Nephron progenitor cell (in vitro differentiated cells): ENCODE measurements at regions not wholly inside any gene's neighbourhood (a gene's known extent, or its start where the extent isn't known, plus 50 kb on each side); places are given as distances from the start of the nearest gene placed in this dataset.

Source experiments
- DNase-seq: peaks from one replicate; pipeline ENCODE4 v3.0.0; 2021
- H3K27ac Mint-ChIP-seq: 2 replicates; pipeline ENCODE4 v1.8.0; 2021; ENCODE audit warnings: mild to moderate bottlenecking, moderate library complexity, mixed read lengths
- H3K27me3 Mint-ChIP-seq: 2 replicates; pipeline ENCODE4 v1.8.0; 2021; ENCODE audit warnings: mild to moderate bottlenecking, low read depth, mixed read lengths; ENCODE audit not compliant: poor library complexity
- H3K36me3 Mint-ChIP-seq: 2 replicates; pipeline ENCODE4 v1.8.0; 2021; ENCODE audit warnings: low read depth, mixed read lengths
- H3K4me1 Mint-ChIP-seq: 2 replicates; pipeline ENCODE4 v1.8.0; 2021; ENCODE audit warnings: mixed read lengths
- H3K4me3 Mint-ChIP-seq: 2 replicates; pipeline ENCODE4 v1.8.0; 2021; ENCODE audit warnings: mild to moderate bottlenecking, moderate library complexity, mixed read lengths
- H3K9me3 Mint-ChIP-seq: 2 replicates; pipeline ENCODE4 v1.8.0; 2021; ENCODE audit warnings: mild to moderate bottlenecking, moderate library complexity, mixed read lengths
- TF ChIP-seq, protein P1 (sequence below): fragments of 200-600 bp; sonication (generic); IDR thresholded peaks from 2 replicates; pipeline ENCODE4 v1.5.0; 2021; ENCODE audit warnings: antibody characterized with exemption

DNA sequence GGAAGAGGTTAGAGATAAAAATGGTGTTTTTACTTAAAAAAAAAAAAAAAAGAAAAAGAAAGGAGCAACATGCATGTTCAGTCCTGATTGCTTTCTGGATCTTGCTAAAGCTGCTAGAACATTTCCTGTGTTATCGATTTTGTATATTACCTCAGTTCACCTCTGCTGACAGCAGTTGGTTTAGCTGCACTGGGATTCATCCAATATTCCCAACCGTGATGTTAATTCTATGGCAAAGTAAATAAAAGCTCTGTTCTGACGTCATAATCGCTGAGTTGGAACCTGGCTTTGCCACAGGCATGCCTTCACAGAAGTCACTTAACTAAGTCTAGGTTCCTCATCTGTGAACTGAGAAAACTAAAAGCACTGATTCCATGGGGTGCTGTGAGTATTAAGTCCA lies 90.7 kb upstream of the SORBS2 start:
- Mint-ChIP-seq H3K27ac (no peak overlapping the region), H3K4me3 (no peak overlapping the region), H3K9me3 (no peaks in the 10 kb centered on the region), H3K36me3 (no peaks in the 10 kb centered on the region), H3K27me3 (peaks cover 12% of the 10 kb centered on the region), H3K4me1 (no peaks in the 10 kb centered on the region)
- TF ChIP-seq, protein P1, sequence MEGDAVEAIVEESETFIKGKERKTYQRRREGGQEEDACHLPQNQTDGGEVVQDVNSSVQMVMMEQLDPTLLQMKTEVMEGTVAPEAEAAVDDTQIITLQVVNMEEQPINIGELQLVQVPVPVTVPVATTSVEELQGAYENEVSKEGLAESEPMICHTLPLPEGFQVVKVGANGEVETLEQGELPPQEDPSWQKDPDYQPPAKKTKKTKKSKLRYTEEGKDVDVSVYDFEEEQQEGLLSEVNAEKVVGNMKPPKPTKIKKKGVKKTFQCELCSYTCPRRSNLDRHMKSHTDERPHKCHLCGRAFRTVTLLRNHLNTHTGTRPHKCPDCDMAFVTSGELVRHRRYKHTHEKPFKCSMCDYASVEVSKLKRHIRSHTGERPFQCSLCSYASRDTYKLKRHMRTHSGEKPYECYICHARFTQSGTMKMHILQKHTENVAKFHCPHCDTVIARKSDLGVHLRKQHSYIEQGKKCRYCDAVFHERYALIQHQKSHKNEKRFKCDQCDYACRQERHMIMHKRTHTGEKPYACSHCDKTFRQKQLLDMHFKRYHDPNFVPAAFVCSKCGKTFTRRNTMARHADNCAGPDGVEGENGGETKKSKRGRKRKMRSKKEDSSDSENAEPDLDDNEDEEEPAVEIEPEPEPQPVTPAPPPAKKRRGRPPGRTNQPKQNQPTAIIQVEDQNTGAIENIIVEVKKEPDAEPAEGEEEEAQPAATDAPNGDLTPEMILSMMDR: no peak
- DNase-seq: no peak

DNA sequence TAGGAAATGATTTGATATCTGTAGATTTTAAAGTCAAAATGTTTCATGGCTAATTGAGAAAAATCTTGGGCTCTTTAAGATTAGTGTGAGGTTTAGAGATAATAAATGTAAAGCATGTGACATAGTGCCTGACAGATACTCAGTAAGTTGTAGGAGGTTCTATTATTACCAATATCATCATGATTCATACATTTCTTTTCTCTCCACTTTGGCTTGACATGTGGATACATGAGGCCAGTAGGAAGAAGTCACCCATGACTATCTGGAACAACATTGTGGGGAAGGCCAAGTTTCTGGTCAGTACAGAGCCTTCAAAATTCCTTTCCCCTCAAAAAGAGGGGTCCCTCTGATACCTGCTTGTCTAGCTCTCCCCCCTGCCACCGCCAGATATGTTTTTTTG lies 91.2 kb upstream of the SORBS2 start:
- Mint-ChIP-seq H3K27me3 (peaks cover 12% of the 10 kb centered on the region), H3K9me3 (no peaks in the 10 kb centered on the region), H3K4me1 (no peaks in the 10 kb centered on the region), H3K36me3 (no peaks in the 10 kb centered on the region), H3K4me3 (no peak overlapping the region), H3K27ac (no peak overlapping the region)
- TF ChIP-seq, protein P1: no peak
- DNase-seq: no peak

GRCh38 chr4:185904381-185904780 lies 92.4 kb upstream of the SORBS2 start:
- Mint-ChIP-seq H3K4me1 (no peaks in the 10 kb centered on the region), H3K27me3 (peaks cover 12% of the 10 kb centered on the region), H3K4me3 (no peak overlapping the region), H3K36me3 (no peaks in the 10 kb centered on the region), H3K27ac (no peak overlapping the region), H3K9me3 (no peaks in the 10 kb centered on the region)
- no peak for DNase-seq
- TF ChIP-seq, protein P1: no peak

- peaks cover 12% of the 10 kb centered on the region for H3K4me1 Mint-ChIP-seq
- TF ChIP-seq, protein P1: no peak
- H3K36me3 Mint-ChIP-seq: no peaks in the 10 kb centered on the region
- H3K27me3 Mint-ChIP-seq: peaks cover 9% of the 10 kb centered on the region
- H3K4me3 Mint-ChIP-seq: no peak overlapping the region
- no peak overlapping the region for H3K27ac Mint-ChIP-seq
- no peak for DNase-seq
- H3K9me3 Mint-ChIP-seq: no peaks in the 10 kb centered on the region
Measured at GRCh38 chr4:185909972-185910371, 98.0 kb upstream of the SORBS2 start.

DNA sequence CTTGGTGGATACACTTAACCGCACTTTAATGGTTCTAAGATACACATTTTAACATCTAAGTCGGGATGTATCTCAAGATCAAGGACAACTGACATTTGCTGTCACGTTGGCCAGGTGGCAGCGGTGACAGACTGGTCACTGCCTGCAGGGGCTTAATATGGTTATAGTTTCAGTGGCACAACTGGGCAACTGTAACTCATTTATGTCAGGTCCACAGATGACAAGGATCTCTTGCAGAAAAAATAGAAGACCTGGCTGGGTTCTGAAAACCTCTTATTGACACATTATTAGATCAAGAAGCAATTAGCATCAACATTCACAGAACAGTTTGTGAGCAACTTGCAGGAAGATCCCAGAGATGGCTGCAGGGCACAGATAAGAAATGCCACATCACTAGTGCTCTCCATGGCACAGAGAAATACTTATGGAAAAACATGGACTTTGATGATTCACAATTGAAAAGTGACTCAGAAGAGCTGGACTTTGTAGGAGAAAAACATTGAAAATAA lies 99.6 kb upstream of the SORBS2 start:
- peaks cover 17% of the 10 kb centered on the region for H3K27me3 Mint-ChIP-seq
- no peaks in the 10 kb centered on the region for H3K36me3 Mint-ChIP-seq
- no peak overlapping the region for H3K27ac Mint-ChIP-seq
- TF ChIP-seq, protein P1: no peak
- H3K4me1 Mint-ChIP-seq: peaks cover 23% of the 10 kb centered on the region
- no peak for DNase-seq
- no peak overlapping the region for H3K4me3 Mint-ChIP-seq
- H3K9me3 Mint-ChIP-seq: no peaks in the 10 kb centered on the region

DNA sequence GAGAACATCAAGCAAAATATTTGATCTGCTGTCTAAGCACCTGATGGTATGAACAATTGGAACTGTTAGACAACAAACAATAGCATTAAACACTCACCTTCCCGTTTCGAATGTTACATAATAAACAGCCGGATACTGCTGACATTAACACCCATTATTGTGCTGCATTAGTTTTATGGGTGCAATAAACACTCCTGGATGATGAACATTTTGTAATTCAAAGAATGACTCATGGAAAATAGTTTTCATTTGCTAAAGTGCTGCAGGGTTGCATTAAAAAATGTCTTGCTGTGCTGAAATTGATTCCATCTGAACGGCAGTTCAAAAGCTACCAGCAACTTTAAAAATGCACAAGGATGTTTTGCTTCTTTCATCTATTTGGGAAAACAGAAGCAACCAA lies 100.8 kb upstream of the SORBS2 start:
- DNase-seq: no peak
- H3K9me3 Mint-ChIP-seq: no peaks in the 10 kb centered on the region
- H3K36me3 Mint-ChIP-seq: no peaks in the 10 kb centered on the region
- TF ChIP-seq, protein P1: no peak
- H3K27me3 Mint-ChIP-seq: peaks cover 14% of the 10 kb centered on the region
- H3K4me3 Mint-ChIP-seq: no peak overlapping the region
- H3K27ac Mint-ChIP-seq: no peak overlapping the region
- peaks cover 23% of the 10 kb centered on the region for H3K4me1 Mint-ChIP-seq
